Endodermal cell (in vitro differentiated cells): ENCODE measurements at regions not wholly inside any gene's neighbourhood (a gene's known extent, or its start where the extent isn't known, plus 50 kb on each side); places are given as distances from the start of the nearest gene placed in this dataset.

Experiments
- DNase-seq: peaks from one replicate; pipeline ENCODE4 v3.0.0-alpha.2; 2017
- H3K27ac ChIP-seq: 2 replicates; pipeline ENCODE4 v1.5.1; 2013; ENCODE audit warnings: mild to moderate bottlenecking, low read depth, low read length, moderate library complexity
- H3K27me3 ChIP-seq: 2 replicates; pipeline ENCODE4 v1.6.1; 2013; ENCODE audit warnings: mild to moderate bottlenecking, low read length, moderate library complexity; ENCODE audit not compliant: insufficient read depth, control insufficient read depth, poor library complexity, severe bottlenecking
- H3K36me3 ChIP-seq: 2 replicates; pipeline ENCODE4 v1.7.0; 2013; ENCODE audit warnings: mild to moderate bottlenecking, low read length, moderate library complexity; ENCODE audit not compliant: control insufficient read depth, insufficient read depth
- H3K4me1 ChIP-seq: one replicate; pipeline ENCODE4 v1.7.0; 2013; ENCODE audit warnings: low read length; ENCODE audit not compliant: control insufficient read depth, insufficient read depth
- H3K4me3 ChIP-seq: 2 replicates; pipeline ENCODE4 v1.5.1; 2013; ENCODE audit warnings: mild to moderate bottlenecking, low read length, moderate library complexity
- H3K9ac ChIP-seq: 2 replicates; pipeline ENCODE4 v1.6.1; 2013; ENCODE audit warnings: mild to moderate bottlenecking, low read length, moderate library complexity; ENCODE audit not compliant: poor library complexity, severe bottlenecking; ENCODE audit errors: extremely low read depth
- H3K9me3 ChIP-seq: 2 replicates; pipeline ENCODE4 v1.6.1; 2013; ENCODE audit warnings: mild to moderate bottlenecking, low read length, moderate library complexity; ENCODE audit not compliant: control insufficient read depth
- H3K27ac Mint-ChIP-seq: 2 replicates; pipeline ENCODE4 v1.8.0; 2020; ENCODE audit warnings: mixed read lengths
- H3K27me3 Mint-ChIP-seq: 2 replicates; pipeline ENCODE4 v1.8.0; 2021; ENCODE audit warnings: mild to moderate bottlenecking, mixed read lengths; ENCODE audit not compliant: insufficient read depth
- H3K36me3 Mint-ChIP-seq: 2 replicates; pipeline ENCODE4 v1.8.0; 2020; ENCODE audit warnings: low read depth, mixed read lengths
- H3K4me1 Mint-ChIP-seq: 2 replicates; pipeline ENCODE4 v1.8.0; 2020; ENCODE audit warnings: mixed read lengths
- H3K4me3 Mint-ChIP-seq: 2 replicates; pipeline ENCODE4 v1.8.0; 2020; ENCODE audit warnings: mild to moderate bottlenecking, moderate library complexity, mixed read lengths
- H3K9me3 Mint-ChIP-seq: 2 replicates; pipeline ENCODE4 v1.8.0; 2020; ENCODE audit warnings: mild to moderate bottlenecking, mixed read lengths
- CTCF ChIP-seq: fragments of 200-600 bp; sonication (generic); conservative IDR thresholded peaks from 2 replicates; pipeline ENCODE4 v1.5.0; 2021; ENCODE audit warnings: antibody characterized with exemption, mild to moderate bottlenecking
- WGBS, 2 experiments: methylation state at CpG; one replicate each; pipeline versions ENCODE4 v1.1.5 to v1.1.7; 2013; ENCODE audit warnings: missing lambda C conversion rate in 2 of 2, mixed read lengths in 1 of 2; ENCODE audit not compliant: insufficient coverage in 1 of 2, insufficient read length in 1 of 2; 5-methylcytosine and 5-hydroxymethylcytosine counted together

DNA sequence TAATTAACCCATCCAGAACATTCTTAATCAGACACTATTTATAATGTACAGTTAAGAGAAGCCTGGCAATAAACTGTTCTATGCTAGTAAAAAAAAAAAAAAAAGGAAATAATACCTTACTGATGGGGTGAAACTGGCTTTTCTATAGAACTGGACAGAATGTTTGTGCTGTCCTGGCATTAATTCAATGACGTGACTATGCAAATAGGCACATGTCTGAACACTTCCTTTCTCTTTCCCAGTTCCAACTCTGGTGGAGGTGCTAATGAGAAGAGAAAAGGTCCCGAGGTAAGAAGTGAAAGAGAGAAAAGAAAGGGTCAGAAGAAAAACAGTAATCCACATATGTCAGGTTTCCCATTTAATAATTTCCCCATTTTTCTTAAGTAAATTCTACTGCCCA is 508.4 kb downstream of the ZEB2 start:
- no peak for DNase-seq
- no peaks in the 10 kb centered on the region for H3K27me3 Mint-ChIP-seq
- 84% methylated on average over 1 of the region's 2 CpGs; no CpG with 5 or more reads in 1 of the 2 experiments for WGBS, 2 experiments
- peaks cover 12% of the 10 kb centered on the region for H3K4me1 Mint-ChIP-seq
- Histone ChIP-seq H3K4me1 (peaks cover 2% of the 10 kb centered on the region), H3K4me3 (no peak overlapping the region), H3K9me3 (no peaks in the 10 kb centered on the region), H3K27ac (no peak overlapping the region), H3K36me3 (no peaks in the 10 kb centered on the region), H3K27me3 (no peaks in the 10 kb centered on the region), H3K9ac (no peak overlapping the region)
- H3K4me3 Mint-ChIP-seq: no peak overlapping the region
- H3K27ac Mint-ChIP-seq: no peak overlapping the region
- H3K9me3 Mint-ChIP-seq: no peaks in the 10 kb centered on the region
- no peak for TF ChIP-seq CTCF
- no peaks in the 10 kb centered on the region for H3K36me3 Mint-ChIP-seq

DNA sequence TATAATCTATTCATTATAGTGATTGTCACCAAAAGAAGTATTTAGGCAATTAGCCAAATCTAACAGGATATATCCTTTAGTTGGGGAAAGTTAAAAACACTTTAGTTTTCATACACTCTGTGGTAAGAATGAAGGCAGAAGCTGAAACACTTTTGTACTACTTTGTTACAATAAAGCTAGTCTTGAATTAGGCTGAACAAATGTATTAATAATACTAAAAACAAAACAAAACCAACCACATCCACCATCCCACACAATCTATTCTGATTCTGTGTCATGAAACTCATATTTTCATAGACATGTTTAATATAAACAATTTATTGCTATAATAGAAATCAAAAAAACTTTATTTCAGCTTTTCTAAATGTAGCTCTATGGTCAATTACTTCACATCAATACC is 508.8 kb downstream of the ZEB2 start:
- no peak for DNase-seq
- no peaks in the 10 kb centered on the region for H3K9me3 ChIP-seq

DNA sequence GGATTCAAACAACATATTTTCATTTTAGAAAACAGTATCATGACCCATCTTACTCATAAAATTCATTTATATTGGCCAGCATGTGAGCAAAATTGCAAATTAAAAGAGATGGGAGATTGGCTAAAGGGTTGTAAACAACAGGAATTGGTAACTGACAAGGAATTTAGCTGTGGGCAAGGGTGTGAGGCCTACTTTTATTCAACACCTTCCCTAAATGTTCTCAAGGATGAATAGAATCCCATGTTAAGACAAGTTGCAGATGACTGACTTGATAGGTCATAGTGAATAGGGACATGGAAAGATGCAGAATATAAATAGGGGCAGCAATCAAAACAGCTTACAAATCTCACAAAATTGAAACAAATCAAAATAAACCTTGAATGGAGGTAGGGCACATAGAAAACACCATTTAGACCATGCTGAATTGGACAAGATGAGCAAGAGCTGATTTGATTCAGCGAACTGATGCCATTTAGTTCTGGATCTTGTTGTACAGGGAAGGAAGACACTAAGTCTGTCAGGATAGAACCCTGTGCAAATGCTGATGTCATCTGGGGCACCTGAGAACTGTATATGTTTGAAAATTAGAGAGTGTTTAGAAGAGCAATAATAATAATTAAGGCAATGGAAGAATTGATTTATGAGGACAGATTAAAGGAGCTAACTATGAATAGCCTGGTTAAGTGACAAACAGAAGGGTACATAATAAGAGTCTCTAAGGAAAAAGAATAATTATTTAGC is 509.7 kb downstream of the ZEB2 start:
- no peak overlapping the region for H3K27ac ChIP-seq
- 97 to 100% methylated on average over 1 of the region's 1 CpG for WGBS, 2 experiments
- H3K9ac ChIP-seq: no peak overlapping the region
- no peaks in the 10 kb centered on the region for H3K27me3 ChIP-seq
- Mint-ChIP-seq H3K27me3 (no peaks in the 10 kb centered on the region), H3K4me3 (no peak overlapping the region), H3K9me3 (no peaks in the 10 kb centered on the region), H3K4me1 (peaks cover 11% of the 10 kb centered on the region), H3K27ac (no peak overlapping the region), H3K36me3 (no peaks in the 10 kb centered on the region)
- no peaks in the 10 kb centered on the region for H3K36me3 ChIP-seq
- H3K4me3 ChIP-seq: no peak overlapping the region
- H3K9me3 ChIP-seq: no peaks in the 10 kb centered on the region
- peaks cover 2% of the 10 kb centered on the region for H3K4me1 ChIP-seq
- no peak for DNase-seq
- no peak for TF ChIP-seq CTCF

More for the DNA sequence above, 508.8 kb downstream of the ZEB2 start:
- no peaks in the 10 kb centered on the region for H3K27me3 Mint-ChIP-seq
- no peak for TF ChIP-seq CTCF
- no peaks in the 10 kb centered on the region for H3K36me3 ChIP-seq
- H3K27ac ChIP-seq: no peak overlapping the region
- H3K36me3 Mint-ChIP-seq: no peaks in the 10 kb centered on the region
- no peaks in the 10 kb centered on the region for H3K9me3 Mint-ChIP-seq
- H3K4me1 ChIP-seq: peaks cover 2% of the 10 kb centered on the region
- H3K4me1 Mint-ChIP-seq: peaks cover 12% of the 10 kb centered on the region
- no peak overlapping the region for H3K4me3 Mint-ChIP-seq
- no peaks in the 10 kb centered on the region for H3K27me3 ChIP-seq
- no peak overlapping the region for H3K27ac Mint-ChIP-seq
- H3K9ac ChIP-seq: no peak overlapping the region
- no peak overlapping the region for H3K4me3 ChIP-seq
